Inflammatory macrophage treated with lipopolysaccharide for 1 hour (primary cell): ENCODE measurements at regions not wholly inside any gene's neighbourhood (a gene's known extent, or its start where the extent isn't known, plus 50 kb on each side); places are given as distances from the start of the nearest gene placed in this dataset.

Experiments
- DNase-seq, 2 donors: peaks; one replicate each; pipeline ENCODE4 v3.0.0-alpha.2; 2020 to 2022

DNA sequence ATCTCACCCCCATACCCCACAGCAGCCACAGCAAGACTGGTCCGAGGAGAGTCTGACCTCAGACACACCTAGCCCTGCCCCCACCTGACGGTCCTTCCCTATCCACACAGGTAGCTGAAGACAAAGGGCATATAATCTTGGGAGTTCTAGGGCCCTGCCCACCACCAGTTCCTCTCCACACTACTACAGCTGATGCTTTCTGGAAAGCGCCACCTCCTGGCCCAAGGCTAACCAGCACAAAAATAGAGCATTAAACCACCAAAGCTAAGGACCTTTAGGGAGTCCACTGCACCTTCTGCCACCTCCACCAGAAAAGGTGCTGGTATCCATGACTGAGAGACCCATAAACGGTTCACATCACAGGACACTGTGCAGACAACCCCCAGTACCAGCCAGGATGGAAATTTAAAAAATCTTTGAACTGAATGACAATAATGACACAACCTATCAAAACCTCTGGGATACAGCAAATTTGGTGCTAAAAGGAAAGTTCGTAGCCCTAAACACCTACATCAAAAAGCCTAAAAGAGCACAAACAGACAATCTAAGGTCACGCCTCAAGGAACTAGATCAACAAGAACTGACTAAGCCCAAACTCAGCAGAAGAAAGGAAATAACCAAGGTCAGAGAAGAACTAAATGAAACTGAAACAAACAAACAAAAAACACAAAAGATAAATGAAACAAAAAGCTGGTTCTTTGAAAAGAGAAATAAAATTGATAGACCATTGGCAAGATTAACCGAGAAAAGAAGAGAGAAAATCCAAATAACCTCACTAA is 122.1 kb upstream of the TPRG1 start:
- DNase-seq = no peak

DNA sequence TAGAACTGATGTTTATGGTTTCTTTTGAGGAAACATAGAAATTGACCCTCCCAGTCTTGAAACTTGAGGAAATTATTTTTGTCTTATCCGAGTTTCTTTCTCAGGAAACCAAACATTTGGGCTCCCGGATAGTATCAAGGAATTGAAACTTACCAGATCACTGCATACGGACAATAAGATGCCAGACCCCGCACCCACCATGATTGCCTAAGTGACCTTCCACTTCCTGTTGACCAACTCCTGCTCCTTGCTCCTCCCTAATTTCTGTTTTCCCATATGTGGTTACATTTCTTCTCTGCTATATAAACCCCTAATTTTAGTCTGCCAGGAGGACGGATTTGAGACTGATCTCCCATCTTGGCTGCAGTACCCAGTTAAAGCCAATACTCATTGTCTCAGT is 118.4 kb upstream of the TPRG1 start:
- peak; percentile 10 to 12 for DNase-seq

DNA sequence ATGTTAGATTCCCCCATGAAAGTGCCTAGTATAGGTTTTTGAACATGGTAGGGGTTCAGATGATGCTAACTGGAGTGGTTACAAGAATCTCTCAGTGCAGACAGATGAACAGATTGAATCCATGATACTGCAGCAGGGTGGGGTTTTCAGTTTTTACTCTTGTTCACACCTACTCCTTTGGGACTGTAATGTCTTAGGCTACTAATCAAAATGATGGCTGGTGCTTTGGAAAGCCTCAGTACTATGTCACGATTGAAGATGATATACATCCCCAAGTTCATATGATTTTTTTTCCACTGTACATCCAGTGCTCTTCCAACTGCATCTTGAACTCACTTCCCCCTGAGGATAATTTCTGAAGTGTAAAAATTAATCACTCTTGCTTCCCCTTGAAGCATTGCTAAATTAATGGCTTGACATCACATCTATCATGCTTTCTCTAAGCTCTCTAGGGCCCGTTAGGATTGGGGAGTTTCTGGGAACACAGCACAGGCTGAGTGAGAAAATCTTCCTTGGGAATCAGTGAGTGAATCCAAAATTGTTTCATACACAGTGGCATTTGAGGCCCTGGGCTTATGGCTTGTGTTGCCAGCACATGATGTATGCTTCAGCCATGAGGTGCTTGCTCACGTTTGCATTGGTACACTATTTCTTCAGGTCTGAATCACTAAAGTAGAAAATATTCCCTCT is 115.0 kb upstream of the TPRG1 start:
- DNase-seq = no peak

DNA sequence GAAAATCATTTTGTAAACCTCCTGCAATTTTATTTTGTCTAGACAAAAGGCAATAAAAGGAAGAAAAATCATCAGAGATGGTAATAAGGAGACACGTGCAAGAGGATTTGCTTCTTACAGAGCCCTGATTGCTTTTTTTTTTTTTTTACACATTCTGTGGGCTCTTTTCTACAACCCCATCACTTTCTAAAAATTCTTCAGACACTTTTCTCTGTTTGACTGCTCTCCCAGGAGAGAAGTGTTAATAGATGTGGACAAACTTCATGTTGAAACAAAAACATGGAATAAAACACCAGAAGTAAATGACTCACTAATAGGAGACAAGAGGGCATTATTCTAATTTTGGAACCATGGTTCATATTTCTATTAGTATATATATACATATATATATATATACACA is 114.4 kb upstream of the TPRG1 start:
- no peak for DNase-seq

DNA sequence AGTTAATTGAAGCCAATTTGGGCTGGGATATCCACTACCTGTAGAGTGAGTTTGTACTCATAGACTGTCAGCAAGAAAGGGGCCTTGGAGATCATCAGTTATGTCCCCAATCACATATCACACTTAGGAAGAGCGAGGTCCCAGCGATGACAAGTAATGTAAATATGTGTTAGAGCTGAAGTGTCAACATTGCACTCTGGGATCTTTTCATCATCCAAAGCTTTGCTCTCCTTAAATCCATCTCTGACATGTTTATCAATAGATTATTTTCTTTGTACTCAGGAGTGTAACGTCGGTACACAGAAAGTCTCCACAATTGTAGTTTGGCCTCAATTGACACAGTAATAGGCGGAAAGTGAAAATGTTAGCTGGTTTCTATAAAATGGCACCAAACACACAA is 113.7 kb upstream of the TPRG1 start:
- DNase-seq = no peak

DNA sequence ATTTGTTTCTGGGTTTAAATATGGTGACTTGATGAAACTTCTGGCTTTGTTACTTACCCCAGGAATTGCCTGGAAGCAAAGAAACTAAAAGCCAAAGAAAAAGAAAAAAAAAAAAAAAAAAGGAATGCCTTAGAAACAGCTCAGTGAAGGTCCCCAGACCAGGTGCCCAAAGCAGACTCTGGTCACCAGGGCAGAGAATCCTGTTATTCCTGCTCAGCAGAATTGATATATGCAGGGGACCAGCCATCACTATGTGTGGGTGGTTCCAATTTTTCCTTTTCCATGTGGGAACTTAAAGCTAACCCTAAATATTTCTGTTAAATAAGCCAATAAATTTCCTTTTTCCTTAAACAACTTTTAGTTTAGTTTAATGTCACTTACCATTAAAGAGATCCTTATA is 100.8 kb upstream of the TPRG1 start:
- DNase-seq = no peak

DNA sequence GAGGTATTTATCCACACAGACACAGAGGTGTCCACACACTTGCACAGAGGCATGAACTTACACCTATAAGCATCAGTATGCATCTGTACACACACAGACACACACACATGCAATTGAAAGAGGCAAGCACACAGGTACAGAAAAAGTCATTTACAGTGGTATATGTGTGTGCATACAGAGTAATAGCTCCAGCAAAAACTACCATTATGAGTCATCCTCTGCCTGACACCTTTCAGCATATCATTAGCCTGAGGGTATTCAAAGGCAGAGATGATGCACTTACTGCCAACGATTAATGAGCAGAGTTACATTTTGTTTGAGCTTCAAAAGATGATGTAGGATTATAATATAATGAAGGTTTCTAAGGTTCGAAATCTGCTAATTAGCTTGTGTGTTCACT is 100.3 kb upstream of the TPRG1 start:
- DNase-seq = no peak

DNA sequence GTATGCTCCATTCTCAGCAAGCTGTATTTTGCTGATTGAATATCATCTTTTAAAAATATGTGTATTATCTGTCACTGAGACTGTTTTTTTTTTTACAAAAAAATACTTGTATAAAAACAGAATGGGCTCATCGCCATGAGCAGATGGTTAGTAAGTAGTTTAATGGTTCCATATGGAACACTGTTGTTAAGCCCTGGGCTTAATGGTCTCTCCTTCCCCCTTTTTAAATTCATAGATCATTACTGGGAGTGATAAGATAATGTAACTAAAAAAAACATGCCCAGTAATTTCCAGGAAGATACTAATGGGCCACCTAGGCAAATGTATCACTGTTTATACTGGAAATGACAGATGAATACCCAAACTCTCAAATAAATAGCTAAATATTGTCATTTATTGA is 95.3 kb upstream of the TPRG1 start:
- no peak for DNase-seq

DNA sequence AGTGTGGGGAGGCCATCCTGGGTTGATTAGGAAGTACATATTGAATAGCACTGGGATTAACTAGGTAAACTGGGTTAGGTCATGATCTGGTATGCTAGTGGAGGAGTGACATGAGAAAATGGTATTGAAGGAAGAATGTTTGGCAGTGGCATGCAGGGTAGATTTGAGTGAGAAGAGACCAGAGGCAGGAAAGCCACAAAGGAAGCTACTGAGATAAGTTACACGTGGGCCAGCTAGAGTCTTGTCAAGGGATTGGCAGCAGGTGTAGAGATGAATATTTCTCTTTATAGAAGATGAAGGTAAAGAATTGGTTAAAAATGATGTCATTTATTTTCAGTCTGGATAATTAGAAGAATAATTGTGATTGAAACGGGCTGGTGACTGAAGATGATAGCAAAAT is 91.0 kb upstream of the TPRG1 start:
- no peak for DNase-seq

DNA sequence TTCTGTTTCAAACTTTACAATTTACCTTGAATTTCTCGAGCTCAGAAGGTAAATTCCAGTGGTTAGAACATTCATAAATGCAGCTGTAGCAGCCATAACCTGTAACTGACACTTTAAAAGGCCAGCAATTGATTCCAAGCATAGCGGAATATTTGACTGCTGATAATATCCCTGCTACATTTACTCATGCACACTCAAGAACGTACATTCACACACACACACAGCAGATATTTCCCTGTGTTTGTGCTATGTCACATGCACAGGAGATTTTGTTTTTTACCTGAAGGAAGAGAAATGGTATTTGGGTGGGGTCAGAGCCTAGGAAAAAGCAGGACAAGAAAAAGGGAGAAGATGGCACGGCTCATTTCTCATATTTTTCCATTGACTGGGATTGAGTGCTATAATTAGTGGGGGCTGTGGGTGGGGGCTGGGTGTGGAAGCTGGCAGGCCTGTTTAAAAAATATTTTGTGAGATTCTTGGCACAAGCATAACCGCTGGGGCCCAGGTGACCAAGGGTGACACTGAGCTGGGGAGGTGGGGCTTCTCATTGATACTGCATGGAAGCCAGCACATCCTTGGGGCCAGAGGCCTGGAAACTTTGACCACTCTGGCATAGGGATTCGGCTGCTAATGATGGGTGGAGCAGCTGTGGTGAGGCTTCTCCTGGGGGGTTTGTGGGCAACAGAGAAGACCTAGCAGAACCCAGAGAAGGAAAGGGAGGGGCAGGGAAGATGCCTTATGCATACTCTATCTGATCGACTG is 88.9 kb upstream of the TPRG1 start:
- no peak for DNase-seq

DNA sequence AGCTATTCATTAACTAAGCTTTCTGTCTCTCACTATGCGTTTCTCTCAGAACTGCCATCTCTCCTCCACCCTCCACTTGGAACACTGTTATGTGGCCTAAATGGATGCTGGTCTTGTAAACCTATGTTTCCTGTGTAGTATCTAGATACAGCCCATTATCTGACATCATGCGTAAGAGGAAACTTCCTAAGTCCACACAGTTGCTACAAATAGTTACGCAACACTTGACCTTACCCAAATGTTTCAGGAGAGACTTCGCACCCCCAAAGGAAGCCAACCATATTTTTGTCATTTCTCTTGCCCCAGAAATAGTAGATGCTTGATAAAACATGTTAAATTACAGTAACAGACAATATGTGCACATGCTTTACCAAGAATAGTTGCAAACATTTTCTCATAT is 87.2 kb upstream of the TPRG1 start:
- no peak for DNase-seq

DNA sequence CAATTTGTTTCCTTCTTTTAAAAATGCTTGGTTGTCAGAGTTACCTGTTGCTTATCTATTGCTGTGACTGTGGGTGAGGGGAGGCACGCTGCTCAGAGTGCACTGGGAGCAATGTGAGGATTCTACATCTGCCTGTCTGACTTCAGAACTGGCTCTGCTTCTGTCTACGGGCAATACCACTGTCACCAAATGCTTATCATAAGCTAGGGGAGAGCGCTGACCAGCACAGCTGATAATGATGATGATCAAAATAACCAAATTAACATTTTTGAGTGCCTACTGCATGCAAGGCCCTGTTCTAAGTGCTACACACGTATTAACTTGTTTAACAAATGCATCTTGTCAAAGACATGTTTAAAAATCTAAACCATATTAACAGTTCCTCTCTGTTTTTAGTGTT is 79.2 kb upstream of the TPRG1 start:
- no peak for DNase-seq

DNA sequence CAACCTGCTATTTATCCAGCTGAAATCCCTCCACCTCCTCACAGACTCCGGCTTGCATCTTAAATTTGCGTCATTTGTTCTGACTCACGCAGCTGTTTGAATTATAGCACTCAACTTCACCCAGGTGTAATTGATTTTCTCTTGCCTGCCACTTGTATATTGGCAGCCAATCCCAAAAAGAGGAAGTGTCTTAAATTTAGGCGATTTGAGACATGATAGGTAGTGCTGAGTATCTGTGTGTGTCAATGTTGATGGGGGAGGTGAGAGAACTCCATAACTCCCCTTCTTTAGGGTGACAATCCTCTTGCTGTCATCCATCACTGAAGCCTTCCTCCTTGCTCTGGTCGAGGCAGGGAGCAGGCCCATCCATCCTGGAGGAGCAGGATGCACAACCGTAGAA is 77.2 kb upstream of the TPRG1 start:
- no peak for DNase-seq

DNA sequence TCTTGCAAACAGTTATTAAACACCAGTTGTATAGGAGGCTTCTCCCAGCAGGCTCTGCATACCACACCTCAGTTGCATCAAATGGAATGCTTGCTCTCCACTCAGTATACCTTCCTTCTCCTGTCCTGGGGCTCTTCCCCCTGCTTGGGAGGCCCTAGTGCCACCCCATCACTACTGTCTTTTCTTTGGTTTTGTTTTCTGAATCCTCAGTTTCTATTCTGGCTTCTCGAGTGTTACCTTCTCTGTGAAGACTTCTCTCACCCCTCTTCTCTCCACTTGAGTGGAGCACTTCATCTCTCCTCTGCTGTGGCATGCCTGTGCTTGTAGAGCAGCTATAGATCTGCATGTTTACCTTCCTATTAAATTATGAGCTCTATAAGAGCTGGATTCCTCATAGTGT is 75.7 kb upstream of the TPRG1 start:
- no peak for DNase-seq

DNA sequence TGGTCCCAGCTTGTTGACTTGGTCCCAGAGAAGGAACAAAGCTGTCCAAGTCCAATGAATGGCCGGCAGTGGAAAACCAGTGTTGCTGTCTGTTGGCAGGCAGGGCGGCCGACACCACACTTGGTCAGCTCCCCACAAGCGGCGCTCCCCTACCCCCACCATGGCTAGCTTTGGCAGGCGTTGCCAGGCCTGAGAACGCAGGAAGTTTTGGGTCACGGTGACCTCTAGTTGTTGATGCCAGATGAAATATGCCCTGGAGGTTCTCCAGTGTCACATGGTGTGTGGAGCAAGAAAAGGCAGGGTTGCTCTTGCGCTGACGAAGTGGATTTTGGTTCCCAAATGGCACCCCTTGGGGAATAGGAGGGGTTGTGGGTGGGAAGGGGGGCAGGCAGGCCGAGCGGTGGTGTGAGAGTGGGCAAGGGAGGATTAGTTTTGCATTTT is 72.7 kb upstream of the TPRG1 start:
- no peak for DNase-seq

DNA sequence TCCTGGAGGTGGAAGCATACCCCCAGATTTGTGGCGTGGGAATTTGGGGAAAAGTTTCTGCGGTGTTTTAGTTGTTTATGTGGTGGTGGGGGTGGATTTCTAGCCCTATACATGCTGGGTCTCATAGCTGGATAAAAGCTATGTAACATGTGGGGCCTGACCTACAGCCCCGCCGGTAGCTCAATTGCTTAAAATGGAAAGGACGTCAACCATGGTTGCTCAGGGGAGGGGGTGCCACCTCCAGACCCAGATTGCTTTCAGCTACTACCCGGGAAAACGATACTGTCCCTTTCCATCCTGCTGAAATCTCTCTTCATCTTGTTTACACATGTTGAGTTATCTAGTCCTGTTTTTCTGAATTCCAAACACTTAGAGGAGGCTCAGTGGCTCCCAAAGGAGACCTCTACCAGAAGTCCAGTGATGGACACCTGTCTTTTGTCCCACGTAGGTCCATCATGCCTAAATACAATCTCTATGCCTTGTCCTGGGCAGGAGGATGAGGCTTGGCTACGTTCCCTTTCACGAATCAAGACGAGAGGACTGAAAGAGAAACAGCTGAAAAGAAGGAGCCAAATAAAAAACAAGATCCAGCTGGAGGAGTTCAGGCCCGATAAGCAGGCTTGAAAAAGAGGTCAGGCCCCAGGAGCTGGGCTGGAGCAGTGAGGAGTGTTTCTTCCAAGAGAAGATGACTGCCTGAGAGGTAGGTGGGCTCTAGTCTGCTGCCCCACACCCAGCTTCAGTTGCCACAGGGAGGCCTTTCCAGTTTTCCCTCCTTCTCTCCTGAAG is 72.1 kb upstream of the TPRG1 start:
- DNase-seq = no peak

DNA sequence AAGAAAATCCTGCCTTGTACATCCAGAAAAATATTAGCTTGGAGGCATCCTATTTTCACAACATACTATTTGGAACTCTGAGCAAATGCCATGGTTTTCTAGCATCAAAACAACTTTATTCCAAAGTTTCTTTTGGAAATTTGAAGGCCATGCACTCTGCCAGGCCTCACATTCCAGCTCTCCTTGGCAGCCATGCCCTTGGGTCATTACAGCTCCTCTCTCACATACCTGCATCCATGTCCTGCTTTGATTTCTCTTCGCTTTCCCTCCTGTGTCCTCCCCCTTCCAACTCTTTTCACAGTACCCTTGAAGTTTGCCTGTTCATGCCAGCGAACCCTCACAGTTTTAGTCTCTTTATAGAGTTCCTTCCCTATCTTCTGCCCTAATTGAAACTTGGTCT is 70.9 kb upstream of the TPRG1 start:
- no peak for DNase-seq

DNA sequence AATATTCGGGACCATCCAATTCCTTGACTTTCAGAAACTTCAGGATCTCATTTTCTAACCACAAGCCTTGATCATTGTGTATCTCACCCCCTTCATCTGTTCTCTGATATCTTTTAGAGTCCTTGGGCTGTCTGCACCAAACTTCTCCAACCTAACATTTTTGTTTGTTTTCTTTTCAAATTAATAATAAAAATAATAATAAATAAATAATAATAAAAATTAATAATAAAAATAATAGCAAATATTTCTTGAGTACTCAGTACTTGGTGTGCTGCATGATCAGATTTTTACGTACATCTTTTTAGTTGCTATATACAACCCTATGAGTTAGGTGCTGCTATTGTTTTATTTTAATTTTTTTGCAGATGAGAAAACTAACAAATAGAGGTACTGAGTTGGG is 70.2 kb upstream of the TPRG1 start:
- no peak for DNase-seq

DNA sequence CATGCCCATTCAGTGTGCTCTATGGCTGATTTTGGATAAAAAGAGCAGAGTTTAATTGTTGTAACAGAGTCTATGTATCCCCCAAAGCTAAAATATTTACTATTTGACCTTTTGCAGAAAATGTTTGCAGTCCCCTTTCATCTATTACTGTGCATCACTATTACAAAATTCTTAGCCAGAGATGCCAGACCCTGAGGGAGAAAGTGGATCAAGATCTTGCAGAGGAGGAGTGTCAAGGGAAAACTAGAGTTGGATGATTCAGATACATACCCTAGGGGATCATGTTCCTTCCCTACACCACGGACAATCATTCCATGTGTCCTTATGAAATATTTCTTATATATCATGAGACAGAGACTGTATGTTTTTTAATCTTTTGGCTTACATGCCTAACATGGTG is 68.6 kb upstream of the TPRG1 start:
- no peak for DNase-seq

DNA sequence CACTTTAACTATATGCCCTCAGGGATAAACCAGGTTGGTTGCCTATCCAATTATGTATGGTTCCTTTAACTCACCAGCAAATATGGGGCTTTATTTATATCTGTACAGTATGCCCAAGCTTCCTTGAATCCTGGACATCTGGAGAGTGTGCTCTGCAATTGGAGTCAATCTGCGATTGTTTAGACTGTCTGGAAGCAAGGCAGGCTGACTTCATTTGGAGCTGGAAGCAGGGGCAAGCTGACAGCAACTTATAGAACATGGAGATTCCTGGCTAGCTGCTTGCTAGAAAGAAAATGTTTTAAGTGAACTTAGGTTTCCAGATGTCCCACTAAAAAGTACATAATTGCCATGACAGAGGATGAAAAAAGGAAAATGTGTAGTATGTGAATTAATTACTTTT is 63.7 kb upstream of the TPRG1 start:
- DNase-seq = no peak

DNA sequence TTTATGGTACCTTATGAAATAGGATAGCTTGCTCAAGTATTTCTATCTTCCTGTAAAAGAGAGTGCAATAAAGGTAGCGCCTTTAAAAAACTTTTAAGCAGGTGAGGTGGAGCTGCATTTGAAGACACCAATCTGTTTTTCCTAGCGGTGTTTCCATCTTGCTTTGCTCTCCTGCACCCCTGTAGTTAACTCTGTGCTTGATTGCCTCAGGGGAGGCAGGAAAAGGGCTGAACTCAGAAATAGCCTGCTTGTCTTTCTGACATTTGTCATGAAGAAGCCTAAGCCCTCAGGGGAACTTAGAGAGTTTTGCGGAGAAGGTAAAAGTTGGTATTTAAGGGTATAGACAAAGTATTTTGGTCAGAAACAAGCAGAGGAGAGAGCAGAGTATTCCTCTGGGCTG is 63.0 kb upstream of the TPRG1 start:
- no peak for DNase-seq

DNA sequence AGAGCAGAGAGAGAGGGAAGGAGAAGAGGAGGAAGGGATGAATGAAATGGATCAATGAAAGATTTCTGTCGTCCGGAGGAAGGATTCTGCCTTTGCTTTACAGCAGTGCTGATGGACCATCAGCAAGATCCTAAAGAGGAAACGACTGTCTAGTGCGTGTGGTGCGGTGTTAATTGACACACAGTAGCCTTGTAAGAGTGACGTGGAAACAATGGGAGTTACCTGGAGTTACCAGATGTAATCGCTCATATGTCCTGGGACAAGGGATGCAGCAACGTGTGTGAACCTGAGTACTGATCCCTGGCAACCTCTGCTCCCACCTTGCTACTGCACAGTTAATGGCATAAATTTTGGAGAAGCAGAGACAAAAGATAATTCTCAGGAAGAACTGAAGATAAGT is 62.6 kb upstream of the TPRG1 start:
- no peak for DNase-seq

DNA sequence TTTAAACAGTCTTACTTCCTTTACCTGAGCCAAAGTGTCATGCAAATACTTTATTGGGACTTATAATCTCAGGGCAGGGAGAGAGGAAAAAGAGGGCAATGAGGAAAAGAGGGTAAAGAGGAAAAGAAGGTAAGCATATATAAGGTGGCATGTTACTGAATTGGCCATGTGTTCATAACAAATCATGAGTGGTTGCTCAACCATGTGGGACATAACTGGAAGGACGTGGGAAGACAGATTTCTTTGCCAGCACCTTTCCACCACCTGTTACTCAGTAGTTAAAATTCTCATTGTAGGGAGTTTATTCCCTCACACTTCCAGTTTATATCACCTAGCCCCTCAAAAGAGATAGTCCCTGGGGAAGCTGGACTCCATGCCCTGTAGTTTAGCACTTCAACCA is 54.7 kb upstream of the TPRG1 start:
- no peak for DNase-seq
